Effector memory CD8-positive, alpha-beta T cell (primary cell): ENCODE measurements at regions not wholly inside any gene's neighbourhood (a gene's known extent, or its start where the extent isn't known, plus 50 kb on each side); places are given as distances from the start of the nearest gene placed in this dataset.

Experiments used
- ATAC-seq: fragments of 150-1000 bp; cut with Tn5 transposase; replicated peaks from 2 replicates; pipeline ENCODE4 v1.10.0; 2021; ENCODE audit warnings: mild to moderate bottlenecking, moderate library complexity
- DNase-seq, 3 experiments: peaks; one replicate each; pipeline ENCODE4 v3.0.0; 2021
- H3K27ac Mint-ChIP-seq, 2 donors: one replicate each; pipeline ENCODE4 v1.8.0; 2022; ENCODE audit warnings: mild to moderate bottlenecking in 2 of 2, mixed read lengths in 2 of 2, moderate library complexity in 2 of 2
- H3K27me3 Mint-ChIP-seq, 2 donors: one replicate each; pipeline ENCODE4 v1.8.0; 2022; ENCODE audit warnings: mixed read lengths in 2 of 2
- H3K36me3 Mint-ChIP-seq: one replicate; pipeline ENCODE4 v1.8.0; 2022; ENCODE audit warnings: mild to moderate bottlenecking, moderate library complexity, mixed read lengths; ENCODE audit not compliant: insufficient read depth
- H3K4me1 Mint-ChIP-seq, 2 donors: one replicate each; pipeline ENCODE4 v1.8.0; 2022; ENCODE audit warnings: low read depth in 2 of 2, mixed read lengths in 2 of 2
- H3K4me3 Mint-ChIP-seq, 2 donors: one replicate each; pipeline ENCODE4 v1.8.0; 2022; ENCODE audit warnings: mild to moderate bottlenecking in 2 of 2, mixed read lengths in 2 of 2, moderate library complexity in 2 of 2
- H3K9me3 Mint-ChIP-seq, 2 donors: one replicate each; pipeline ENCODE4 v1.8.0; 2022; ENCODE audit warnings: mixed read lengths in 2 of 2

DNA sequence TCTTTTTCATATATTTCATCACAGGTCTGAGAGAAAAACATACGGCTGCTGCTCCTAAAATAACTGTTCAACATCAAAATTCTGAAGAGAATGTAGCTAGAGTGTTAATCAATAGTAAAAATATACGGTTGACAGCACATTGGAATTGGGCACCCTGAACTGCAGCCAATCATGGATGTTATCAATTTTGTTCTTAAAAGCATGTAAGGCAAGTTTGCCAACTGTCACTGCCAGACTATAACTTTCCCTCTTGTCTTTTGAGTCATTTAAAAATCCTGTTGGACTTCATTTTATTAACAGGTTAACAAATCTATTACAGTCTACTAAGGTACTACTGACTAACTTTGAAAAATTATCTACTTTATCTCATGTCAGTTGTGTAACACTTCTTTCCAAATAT, 592.8 kb downstream of the HACE1 start:
- Mint-ChIP-seq H3K4me1 (no peaks in the 10 kb centered on the region), H3K27me3 (no peaks in the 10 kb centered on the region), H3K27ac (no peak overlapping the region), H3K9me3 (peaks cover 0 to 1% of the 10 kb centered on the region in 2 donors), H3K36me3 (no peaks in the 10 kb centered on the region), H3K4me3 (no peak overlapping the region)
- DNase-seq (no peak), ATAC-seq (no peak)

DNA sequence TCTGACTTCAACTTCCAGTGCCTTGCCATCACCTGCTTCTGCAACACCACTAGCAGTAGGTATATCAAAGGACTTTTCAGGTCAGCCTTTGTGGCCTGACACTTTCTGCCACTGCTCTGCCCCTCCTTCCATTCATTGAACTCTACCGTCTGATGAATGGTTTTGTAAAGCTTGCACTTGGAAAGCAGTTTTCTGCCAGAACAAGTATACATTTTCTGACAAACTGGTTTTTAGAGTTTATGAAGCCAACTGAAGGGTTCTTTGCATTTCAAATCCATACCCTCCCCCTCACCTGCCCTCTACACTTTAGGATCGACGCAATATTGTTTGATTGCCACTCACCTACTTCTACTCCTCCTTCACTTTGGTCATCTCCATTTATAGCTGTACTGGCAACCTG, 603.1 kb downstream of the HACE1 start:
- Mint-ChIP-seq H3K36me3 (no peaks in the 10 kb centered on the region), H3K27ac (no peak overlapping the region), H3K9me3 (peaks cover 0 to 4% of the 10 kb centered on the region in 2 donors), H3K4me3 (no peak overlapping the region), H3K4me1 (no peaks in the 10 kb centered on the region), H3K27me3 (no peaks in the 10 kb centered on the region)
- DNase-seq (no peak), ATAC-seq (no peak)

DNA sequence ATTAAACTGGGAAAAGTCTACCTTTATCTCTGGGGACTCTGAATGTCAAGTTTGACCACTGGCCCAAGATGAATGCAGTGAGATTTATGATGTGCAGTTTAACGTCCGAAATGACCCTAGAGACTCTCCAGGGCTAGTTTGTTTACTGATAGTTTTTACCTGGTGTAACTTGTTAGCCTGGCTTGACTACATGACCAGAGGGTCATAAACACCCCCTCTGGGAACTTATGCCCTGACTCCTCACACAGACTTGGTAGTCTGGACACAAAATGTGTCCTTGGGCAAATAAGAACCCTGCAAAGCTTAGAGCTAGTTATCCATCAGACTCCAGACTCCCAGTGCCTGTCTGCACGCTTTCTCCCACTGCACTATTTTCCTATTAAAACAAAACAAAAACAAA, 606.5 kb downstream of the HACE1 start:
- Mint-ChIP-seq H3K36me3 (no peaks in the 10 kb centered on the region), H3K4me3 (no peak overlapping the region)
- no peak for DNase-seq

DNA sequence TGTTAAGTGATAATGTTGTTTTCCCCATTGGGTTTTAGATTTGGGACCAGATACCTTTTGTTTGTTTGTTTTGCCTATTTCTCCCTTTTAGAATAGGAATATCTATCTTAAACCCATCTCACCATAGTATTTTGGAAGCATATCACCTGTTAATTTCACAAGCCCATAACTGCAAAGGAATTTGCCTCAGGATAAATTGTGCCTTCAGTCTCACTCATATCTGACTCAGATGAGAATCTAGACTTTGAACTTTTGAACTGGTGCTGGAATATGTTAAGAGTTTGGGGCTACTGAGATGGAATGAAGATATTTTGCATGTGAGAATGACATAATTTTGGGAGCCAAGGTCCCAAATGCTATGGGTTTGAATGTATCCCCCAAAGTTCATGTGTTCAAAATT, 607.4 kb downstream of the HACE1 start:
- DNase-seq (no peak), ATAC-seq (no peak)
- H3K9me3 Mint-ChIP-seq = peaks cover 4 to 5% of the 10 kb centered on the region in 2 donors
- H3K4me3 Mint-ChIP-seq = no peak overlapping the region
- H3K27me3 Mint-ChIP-seq = no peaks in the 10 kb centered on the region
- H3K36me3 Mint-ChIP-seq = no peaks in the 10 kb centered on the region
- no peak overlapping the region for H3K27ac Mint-ChIP-seq
- no peaks in the 10 kb centered on the region for H3K4me1 Mint-ChIP-seq

More for the DNA sequence above, 606.5 kb downstream of the HACE1 start:
- H3K27me3 Mint-ChIP-seq = no peaks in the 10 kb centered on the region
- ATAC-seq = no peak
- H3K4me1 Mint-ChIP-seq = no peaks in the 10 kb centered on the region
- H3K9me3 Mint-ChIP-seq = peaks cover 2 to 4% of the 10 kb centered on the region in 2 donors
- no peak overlapping the region for H3K27ac Mint-ChIP-seq

DNA sequence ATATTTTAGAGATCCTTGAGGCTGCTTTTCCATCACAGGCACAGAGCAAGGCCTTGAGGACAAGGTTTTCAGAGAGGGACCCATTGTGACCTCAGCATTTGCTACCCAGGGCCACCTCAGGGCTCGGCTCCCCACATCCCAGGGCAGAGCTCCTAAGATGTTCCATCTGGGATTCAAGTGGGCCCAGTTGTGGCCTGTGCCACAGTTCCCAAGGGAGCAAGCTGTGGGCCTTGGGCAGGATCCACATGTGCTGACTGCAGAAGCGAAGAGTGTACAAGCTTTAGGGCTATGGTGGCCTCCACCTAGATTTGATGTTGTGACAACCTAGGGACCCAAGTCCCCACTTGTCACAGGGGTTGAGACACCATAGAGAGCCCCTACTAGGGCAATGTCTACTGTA, 608.1 kb downstream of the HACE1 start:
- no peaks in the 10 kb centered on the region for H3K4me1 Mint-ChIP-seq
- H3K27me3 Mint-ChIP-seq = no peaks in the 10 kb centered on the region
- DNase-seq (no peak), ATAC-seq (no peak)
- no peak overlapping the region for H3K4me3 Mint-ChIP-seq
- no peak overlapping the region for H3K27ac Mint-ChIP-seq
- peaks cover 5 to 6% of the 10 kb centered on the region in 2 donors for H3K9me3 Mint-ChIP-seq
- no peaks in the 10 kb centered on the region for H3K36me3 Mint-ChIP-seq

DNA sequence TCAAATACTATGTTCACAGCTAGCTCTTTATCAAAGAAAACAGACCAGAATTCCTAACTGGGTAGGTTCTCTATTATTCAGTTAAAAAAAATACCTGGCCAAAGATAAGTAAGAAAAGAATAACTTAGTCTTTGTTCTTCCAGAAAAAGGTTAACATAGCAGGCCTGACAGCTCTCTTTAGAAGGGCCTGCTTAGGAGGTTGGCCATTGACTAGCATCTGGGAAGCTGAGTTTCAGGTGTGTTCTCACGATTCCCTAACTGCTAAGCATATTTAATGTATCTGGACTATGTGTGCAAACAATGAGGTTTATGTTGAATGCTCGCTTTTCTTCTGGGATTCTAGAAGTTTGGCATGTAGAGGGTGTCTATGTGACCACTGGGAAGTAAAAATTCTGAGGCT, 618.9 kb downstream of the HACE1 start:
- H3K9me3 Mint-ChIP-seq = peaks cover 0 to 4% of the 10 kb centered on the region in 2 donors
- H3K36me3 Mint-ChIP-seq = no peaks in the 10 kb centered on the region
- no peak overlapping the region for H3K4me3 Mint-ChIP-seq
- no peak overlapping the region for H3K27ac Mint-ChIP-seq
- H3K27me3 Mint-ChIP-seq = no peaks in the 10 kb centered on the region
- H3K4me1 Mint-ChIP-seq = no peaks in the 10 kb centered on the region
- ATAC-seq = no peak
- DNase-seq = no peak

DNA sequence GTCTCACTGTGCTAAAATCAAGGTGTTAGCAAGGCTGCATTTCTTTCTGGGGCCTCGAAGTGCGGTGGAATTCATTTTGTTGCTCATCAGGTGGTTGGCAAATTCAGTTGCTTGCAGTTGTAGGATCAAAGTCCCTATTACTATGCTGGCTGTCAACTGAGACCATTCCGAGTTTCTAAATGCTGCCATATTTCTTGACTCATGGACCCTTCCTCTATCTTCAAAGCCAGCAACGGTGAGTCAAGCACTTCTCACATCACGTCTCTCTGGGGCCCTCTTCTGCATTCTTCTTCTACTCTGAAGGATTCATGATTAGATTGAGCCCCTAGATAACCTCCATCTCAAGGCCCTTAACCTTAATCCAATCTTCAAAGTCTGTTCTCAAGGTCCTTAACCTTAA, 619.7 kb downstream of the HACE1 start:
- Mint-ChIP-seq H3K9me3 (peaks cover 0 to 4% of the 10 kb centered on the region in 2 donors), H3K4me1 (no peaks in the 10 kb centered on the region), H3K27me3 (no peaks in the 10 kb centered on the region), H3K36me3 (no peaks in the 10 kb centered on the region), H3K27ac (no peak overlapping the region), H3K4me3 (no peak overlapping the region)
- no peak for DNase-seq
- ATAC-seq = no peak

DNA sequence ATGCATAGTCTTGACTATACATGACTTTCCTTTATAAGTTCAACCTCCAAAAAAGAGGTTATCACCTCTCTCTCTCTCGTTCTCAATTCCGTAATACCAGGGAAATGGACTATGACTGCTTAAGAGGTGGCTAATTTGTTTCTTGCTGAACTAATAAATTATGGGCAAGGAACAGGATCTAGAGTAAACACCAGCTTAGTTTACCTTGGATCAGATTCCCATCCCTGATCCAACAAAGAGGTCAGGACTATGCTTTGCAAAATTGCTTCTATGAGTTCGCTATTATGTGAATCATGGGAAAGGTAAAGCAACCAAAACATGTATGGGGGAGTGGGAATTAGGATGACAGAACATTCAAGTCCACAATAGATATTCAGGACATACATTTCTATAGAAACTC, 630.7 kb downstream of the HACE1 start:
- Mint-ChIP-seq H3K4me3 (no peak overlapping the region), H3K9me3 (no peaks in the 10 kb centered on the region), H3K36me3 (no peaks in the 10 kb centered on the region), H3K27ac (no peak overlapping the region), H3K27me3 (no peaks in the 10 kb centered on the region), H3K4me1 (no peaks in the 10 kb centered on the region)
- no peak for ATAC-seq
- DNase-seq = no peak

DNA sequence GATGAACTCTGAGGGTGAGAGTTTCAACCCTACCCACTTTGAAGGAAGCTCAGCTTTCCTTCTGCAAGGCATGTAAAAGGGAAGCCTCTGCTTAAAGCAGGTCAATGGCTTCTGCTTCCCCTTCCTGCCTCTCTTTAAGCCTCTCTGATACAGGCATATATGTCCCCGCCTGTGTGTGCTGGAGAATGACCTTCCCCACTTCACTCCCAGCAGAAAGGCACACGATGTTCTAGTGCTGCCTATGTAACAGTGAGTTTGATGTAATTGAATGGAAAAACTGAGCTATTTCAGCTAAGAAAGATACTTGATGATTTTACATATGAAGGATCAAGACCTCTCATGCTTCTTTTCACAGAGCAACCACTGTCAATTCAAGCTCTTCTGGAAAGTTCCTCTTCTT, 632.2 kb downstream of the HACE1 start:
- Mint-ChIP-seq H3K4me3 (no peak overlapping the region), H3K27ac (no peak overlapping the region), H3K9me3 (no peaks in the 10 kb centered on the region), H3K36me3 (no peaks in the 10 kb centered on the region), H3K27me3 (no peaks in the 10 kb centered on the region), H3K4me1 (no peaks in the 10 kb centered on the region)
- DNase-seq (no peak), ATAC-seq (no peak)

DNA sequence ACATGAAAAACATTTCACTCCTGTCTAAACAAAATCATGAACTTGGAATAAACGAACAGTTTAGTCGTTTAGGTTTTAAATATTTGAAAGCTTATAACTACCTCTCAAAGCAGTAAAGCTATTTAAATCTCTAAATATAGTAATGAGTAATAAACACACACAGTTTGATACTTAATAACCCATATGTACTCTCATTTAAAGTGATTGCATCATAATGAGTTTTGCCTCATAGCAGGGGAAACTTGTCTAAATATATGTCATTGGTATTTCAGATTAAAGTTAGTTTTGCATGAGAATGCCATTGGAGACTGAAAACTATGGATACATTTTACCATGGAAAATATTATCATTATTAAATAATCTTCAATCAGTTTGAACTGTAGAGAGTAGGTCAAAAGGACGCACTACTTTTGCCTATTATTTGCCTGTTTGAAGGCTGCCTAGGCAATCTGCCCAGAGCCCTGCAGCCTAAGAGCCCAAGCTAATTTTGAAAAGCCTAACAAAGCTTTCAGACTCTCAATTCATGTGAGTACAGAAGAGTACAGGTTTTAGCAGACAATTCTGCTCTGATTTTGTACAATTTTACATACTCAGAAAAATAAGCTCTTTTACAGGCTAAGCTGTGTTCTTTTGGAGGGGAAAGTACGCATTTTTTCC, 632.8 kb downstream of the HACE1 start:
- Mint-ChIP-seq H3K4me3 (no peak overlapping the region), H3K27me3 (no peaks in the 10 kb centered on the region), H3K9me3 (peaks cover 0 to 1% of the 10 kb centered on the region in 2 donors), H3K27ac (no peak overlapping the region), H3K36me3 (no peaks in the 10 kb centered on the region), H3K4me1 (no peaks in the 10 kb centered on the region)
- ATAC-seq (no peak), DNase-seq (no peak)

DNA sequence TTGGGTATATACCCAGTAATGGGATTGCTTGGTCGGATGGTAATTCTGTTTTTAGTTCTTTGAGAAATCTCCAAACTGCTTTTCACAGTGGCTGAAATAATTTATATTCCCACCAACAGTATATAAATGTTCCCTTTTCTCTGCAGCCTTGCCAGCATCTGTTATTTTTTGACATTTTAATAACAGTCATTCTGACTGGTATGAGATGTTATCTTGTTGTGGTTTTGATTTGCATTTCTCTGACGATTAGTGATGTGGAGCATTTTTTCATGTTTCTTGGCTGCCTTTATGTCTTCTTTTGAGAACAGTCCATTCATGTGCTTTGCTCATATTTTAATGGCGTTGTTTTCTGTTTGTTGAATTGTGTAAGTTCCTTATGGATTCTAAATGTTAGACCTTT, 641.6 kb downstream of the HACE1 start:
- Mint-ChIP-seq H3K27ac (no peak overlapping the region), H3K4me1 (no peaks in the 10 kb centered on the region), H3K4me3 (no peak overlapping the region), H3K27me3 (no peaks in the 10 kb centered on the region), H3K36me3 (no peaks in the 10 kb centered on the region), H3K9me3 (peaks cover 0 to 3% of the 10 kb centered on the region in 2 donors)
- DNase-seq (no peak), ATAC-seq (no peak)

DNA sequence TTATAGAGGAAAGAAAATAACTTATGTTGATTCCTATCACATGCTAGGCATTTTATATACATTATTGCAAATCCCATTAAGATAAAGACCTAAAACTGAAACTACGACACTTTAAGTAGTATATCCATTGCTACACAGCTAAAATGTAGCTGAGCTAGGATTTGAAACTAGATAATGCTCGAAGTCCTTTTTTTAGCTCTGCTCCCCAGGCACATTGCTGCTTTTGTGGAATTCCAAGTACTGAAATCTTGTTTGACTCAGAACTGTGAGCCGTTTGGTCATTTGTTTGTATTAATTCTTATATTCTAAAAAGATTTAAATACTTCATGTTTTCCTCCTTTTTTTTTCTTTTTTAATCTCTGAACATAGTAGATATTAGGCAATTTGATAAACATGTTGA, 644.8 kb downstream of the HACE1 start:
- no peaks in the 10 kb centered on the region for H3K9me3 Mint-ChIP-seq
- no peak for ATAC-seq
- no peak overlapping the region for H3K27ac Mint-ChIP-seq
- no peaks in the 10 kb centered on the region for H3K36me3 Mint-ChIP-seq
- DNase-seq = no peak
- no peaks in the 10 kb centered on the region for H3K4me1 Mint-ChIP-seq
- no peaks in the 10 kb centered on the region for H3K27me3 Mint-ChIP-seq
- H3K4me3 Mint-ChIP-seq = no peak overlapping the region

DNA sequence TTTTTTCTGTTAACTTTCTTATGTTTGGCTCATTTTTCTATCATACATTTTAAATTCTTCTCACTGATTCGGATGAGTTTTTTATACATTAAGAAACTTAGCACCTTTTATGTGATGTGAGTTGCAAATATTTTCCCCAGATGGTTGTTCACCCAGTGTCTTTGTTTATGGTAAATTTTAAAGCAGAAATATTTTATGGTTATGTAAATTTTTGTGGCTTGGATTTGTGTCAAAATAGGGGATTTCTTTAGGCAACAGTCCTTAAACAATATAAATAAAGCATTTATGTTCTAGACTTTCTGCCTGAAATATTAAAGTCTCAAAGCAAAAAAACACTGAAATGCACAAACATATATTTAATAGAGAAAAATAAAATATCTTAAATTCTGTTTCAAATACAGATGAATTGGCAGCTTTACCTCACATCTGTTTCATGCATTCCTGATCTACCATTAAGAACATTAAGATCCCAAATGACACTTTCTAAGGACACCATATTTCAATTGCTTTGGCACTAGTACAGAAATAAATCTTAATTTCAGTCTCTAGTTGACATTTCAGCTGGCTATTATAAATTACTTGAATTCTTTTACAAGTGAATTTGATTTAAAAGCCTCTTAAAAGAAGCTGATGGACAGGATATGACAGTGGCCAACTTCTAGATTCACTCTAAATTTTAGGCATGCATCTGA, 646.6 kb downstream of the HACE1 start:
- H3K27ac Mint-ChIP-seq = no peak overlapping the region
- ATAC-seq = no peak
- no peaks in the 10 kb centered on the region for H3K27me3 Mint-ChIP-seq
- H3K9me3 Mint-ChIP-seq = no peaks in the 10 kb centered on the region
- no peak overlapping the region for H3K4me3 Mint-ChIP-seq
- no peak for DNase-seq
- H3K36me3 Mint-ChIP-seq = no peaks in the 10 kb centered on the region
- H3K4me1 Mint-ChIP-seq = no peaks in the 10 kb centered on the region

DNA sequence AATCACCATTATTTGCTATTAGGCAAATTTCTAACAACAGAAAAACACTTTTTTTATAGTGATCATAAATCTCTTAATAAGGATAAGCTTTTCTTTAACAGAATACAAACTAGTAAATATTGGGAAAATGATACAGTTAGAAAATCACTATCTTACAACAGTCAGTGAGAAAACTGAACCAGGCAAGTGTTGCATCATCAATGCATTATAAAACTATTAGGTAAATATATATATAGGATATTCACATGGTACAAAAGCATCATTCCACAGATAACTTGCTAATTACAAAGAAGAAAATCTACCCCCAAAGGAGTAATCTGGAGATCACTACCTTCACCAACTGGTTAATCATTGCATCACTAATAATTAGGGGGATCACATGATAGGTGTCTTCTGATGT, 652.1 kb downstream of the HACE1 start:
- H3K27me3 Mint-ChIP-seq = no peaks in the 10 kb centered on the region
- no peak overlapping the region for H3K27ac Mint-ChIP-seq
- no peak overlapping the region for H3K4me3 Mint-ChIP-seq
- peaks cover 0 to 2% of the 10 kb centered on the region in 2 donors for H3K9me3 Mint-ChIP-seq
- no peaks in the 10 kb centered on the region for H3K36me3 Mint-ChIP-seq
- H3K4me1 Mint-ChIP-seq = no peaks in the 10 kb centered on the region
- ATAC-seq (no peak), DNase-seq (no peak)
